ENCODE measurements at regions not wholly inside any gene's neighbourhood (a gene's known extent, or its start where the extent isn't known, plus 50 kb on each side); places are given as distances from the start of the nearest gene placed in this dataset.

DNA sequence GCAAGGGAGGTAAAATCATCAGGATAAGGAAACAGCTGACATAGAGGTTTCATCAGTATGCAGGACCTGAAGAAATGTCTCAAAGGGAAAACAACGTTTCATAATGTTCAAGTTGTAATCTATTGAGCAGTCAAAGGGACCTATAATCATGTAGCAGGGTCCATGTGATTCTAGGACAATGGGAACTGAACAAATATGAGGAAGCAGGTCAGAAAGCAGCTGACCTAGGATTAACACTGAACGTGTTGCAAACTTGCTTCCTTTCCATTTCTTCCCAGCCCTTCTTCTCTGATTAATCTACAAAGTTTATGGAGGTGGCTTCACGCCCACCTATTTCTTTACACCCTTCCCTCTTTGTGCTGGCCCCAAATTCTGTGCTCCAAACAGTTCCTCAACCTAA lies 256.9 kb upstream of the AKR1E2 start:
- no peak for DNase-seq

DNA sequence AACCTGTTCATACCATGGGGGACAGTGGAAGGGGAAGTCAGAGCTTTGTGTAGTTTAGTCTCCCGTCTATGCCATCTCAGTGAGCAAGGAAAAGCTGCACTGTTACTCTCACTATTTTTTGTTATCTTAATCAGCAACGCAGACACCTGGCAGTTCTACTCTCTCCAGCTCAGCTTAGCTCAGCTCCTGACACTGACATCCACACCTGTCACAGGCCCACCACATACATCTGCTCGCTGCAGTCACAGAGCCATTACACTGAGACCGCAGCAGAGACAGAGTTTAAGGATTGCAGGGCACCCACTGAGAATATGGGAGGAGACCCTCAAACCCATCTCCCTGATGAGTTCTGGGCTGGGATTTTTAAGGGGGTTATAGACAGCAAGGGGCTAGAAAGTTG lies 257.3 kb upstream of the AKR1E2 start:
- no peak for DNase-seq

DNA sequence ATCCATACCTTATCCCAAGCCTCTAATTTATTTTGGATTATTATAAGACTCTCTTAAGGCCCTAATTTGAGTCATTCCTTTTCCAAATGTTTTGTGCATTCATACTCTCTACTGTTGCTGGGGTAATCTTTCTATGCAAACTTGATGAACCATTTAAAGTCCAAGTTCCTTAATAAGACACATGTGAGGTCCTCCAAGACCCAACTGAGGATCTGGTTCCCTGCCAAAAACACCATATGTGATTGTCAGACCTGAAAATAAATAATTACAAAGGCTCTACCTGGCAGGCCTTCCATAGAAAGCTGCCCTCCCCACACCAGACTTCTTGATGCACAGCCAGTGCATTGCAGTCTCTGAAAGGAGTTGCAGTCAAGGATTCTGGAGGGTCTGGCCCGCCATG lies 257.9 kb upstream of the AKR1E2 start:
- DNase-seq: no peak

DNA sequence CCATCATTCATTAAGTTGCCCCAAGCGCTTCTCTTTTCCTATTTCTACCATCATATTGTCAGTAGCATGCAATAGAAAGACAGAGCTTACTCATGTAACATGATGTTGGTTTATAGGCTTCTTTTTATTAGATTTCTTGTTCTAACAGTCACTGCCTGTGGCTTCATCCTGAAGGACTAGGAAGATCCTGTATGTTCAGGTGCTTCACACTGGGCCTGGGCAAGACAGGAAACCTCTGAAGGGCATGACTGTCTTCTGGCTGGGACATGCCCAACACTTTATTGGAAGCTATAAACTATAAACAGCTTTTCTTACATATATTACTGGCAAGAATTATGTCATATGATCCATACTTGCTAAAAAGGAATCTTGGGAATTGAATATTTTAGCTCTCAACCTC lies 258.4 kb upstream of the AKR1E2 start:
- DNase-seq: no peak

DNA sequence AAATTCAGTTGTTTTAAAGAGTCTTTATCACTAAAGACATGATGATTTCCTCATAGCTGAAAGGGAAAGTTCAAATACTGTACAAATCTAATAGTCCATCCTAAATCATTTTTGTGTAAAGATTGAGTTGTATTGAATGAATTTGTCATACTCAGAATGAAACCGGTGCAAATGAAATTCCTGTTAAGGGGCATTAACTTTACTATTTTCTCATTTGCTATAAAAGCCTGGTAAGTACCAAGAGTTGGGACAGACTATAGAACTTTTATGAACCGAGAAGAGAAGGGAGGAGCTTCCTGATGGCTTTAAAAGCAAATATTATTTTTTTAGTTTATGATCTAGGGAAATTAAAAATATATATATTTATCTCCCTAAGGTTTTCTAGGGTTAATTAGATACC lies 260.0 kb upstream of the AKR1E2 start:
- DNase-seq: no peak

DNA sequence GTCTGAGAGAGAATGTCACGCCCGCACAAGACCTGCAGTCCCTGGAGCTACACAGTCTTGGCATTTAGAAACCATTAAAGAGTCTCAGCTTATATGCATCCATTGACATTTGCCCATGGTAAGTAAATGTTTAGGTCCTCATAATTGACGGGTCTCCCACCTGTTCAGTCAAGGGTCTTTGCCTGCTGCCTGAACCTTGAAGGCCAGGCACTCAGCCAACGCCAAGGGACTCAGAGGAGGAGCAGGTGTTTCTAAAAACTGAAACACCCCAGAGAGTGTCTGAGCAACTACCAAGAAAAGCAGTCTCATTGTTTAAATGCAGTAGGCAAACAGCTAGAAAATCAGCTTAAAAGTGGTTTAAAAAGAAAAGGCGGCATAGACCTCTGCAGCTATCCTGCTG lies 264.7 kb upstream of the AKR1E2 start:
- no peak for DNase-seq

GRCh38 chr10:4557469-4557868 lies 268.5 kb upstream of the AKR1E2 start:
- no peak for DNase-seq

- no peak for DNase-seq
These were observed 269.5 kb upstream of the AKR1E2 start for GRCh38 chr10:4556527-4556926.

GRCh38 chr10:4555920-4556319 lies 270.1 kb upstream of the AKR1E2 start:
- no peak for DNase-seq

GRCh38 chr10:4549139-4549653 lies 276.8 kb upstream of the AKR1E2 start:
- DNase-seq: no peak

DNA sequence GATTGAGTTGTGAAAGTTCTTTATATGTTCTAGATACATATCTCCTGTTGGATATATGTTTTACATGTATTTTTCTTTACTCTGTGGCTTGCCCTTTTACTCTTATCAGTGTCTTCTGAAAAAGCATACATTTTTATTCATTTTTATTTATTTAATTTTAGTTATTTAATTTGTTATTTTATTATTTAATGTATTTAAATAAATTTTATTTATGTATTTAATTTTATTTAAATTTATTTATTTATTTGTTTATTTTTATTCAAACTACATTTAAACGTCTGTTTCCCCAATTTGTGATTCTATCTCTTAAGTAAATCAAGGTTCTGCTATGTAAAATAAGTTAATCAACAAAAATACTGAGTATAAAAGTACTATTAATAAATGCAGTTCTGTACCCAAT lies 279.1 kb upstream of the AKR1E2 start:
- DNase-seq: no peak

DNA sequence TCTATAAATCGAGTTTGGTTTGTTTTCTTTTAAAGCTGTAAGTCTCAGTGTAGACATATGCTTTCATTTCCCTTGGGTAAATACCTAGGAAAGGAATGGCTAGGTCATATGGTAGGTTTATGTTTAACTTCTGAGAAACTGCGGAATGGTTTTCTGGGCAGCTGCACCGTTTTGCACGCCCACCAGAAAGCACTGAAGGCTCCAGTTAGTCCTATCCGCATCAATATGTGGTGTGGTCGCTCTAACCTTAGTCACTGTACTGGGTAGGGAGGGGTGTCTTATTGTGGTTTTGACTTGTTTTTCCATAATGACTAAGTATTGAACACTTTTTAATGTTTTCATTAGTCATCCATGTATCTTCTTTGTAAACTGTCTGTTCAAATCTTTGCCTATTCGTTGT lies 279.5 kb upstream of the AKR1E2 start:
- DNase-seq: no peak

DNA sequence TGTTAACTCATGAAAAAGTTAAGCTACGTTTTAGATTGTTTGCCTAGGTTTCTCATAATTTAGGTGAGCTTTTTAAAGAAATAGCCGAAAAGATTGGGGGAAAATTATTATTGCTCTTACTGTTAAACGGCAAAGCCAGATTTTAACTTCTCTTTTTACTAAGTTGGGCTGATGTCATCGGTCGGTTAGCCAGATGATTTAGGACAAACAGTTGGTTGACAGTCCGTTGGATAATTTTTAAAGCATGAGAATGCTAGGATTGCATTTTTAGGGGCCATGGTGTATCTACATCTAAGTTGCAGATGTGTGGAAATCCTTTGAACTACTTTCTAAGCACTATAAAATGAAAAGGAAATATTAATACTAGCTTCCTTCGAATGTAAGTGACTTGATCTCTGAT lies 280.9 kb upstream of the AKR1E2 start:
- no peak for DNase-seq

DNA sequence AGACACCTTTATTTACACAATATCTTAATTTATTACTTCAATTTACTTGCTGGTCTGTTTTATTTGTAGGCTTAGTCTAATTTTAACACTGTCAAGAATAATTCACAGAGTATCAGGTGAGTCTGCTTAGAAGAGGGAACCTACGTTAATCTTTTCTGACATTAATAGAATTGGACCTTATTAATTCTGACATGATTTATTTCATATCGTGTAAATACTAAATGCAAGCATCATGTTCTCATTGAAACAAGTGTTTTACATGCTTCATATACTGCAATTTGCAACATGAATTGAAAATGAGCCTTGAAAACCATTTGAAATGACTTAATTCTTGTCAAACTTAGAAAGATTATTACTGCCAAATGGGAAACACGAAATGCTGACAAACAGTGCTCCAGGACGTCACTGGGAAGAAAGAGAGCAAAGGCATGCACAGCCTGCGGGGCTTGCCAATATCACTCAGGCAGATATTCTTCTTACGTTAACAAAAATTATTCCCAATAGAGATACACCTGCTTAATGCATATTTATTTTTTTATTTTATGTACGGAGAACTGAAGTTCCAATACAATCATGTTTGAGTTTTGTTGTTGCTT lies 282.0 kb upstream of the AKR1E2 start:
- no peak for DNase-seq

- DNase-seq: no peak
These were observed 284.7 kb upstream of the AKR1E2 start for GRCh38 chr10:4541292-4541691.

- DNase-seq: no peak
These were observed 288.0 kb upstream of the AKR1E2 start for GRCh38 chr10:4538016-4538415.

GRCh38 chr10:4535521-4535920 lies 290.5 kb upstream of the AKR1E2 start:
- no peak for DNase-seq

- no peak for DNase-seq
These were observed 292.4 kb upstream of the AKR1E2 start for GRCh38 chr10:4533621-4534020.

- DNase-seq: no peak
These were observed 293.0 kb upstream of the AKR1E2 start for GRCh38 chr10:4532976-4533375.

DNA sequence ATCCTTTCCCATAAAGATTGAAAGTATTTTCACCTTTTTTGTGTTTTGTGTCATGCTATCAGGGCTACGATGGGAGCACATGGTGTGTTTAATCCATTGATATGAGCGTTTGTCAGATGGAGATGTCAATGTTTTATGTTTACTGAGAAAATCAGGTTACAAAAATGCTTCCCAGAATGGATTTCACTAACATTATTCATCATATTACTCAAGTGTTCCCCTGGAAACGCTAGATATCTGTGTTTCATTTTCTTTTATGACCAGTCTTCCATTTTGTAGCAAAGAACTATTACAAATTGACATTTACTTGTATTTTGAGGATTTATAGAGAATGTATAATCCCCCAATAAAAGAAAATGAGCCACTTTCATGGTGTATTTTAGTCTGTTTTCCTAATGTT lies 293.5 kb upstream of the AKR1E2 start:
- DNase-seq: no peak

GRCh38 chr10:4532011-4532410 lies 294.0 kb upstream of the AKR1E2 start:
- DNase-seq: no peak

- no peak for DNase-seq
These were observed 296.7 kb upstream of the AKR1E2 start for GRCh38 chr10:4529266-4529665.

- no peak for DNase-seq
These were observed 298.6 kb upstream of the AKR1E2 start for GRCh38 chr10:4527281-4527970.

GRCh38 chr10:4526311-4526731 lies 299.7 kb upstream of the AKR1E2 start:
- no peak for DNase-seq

DNA sequence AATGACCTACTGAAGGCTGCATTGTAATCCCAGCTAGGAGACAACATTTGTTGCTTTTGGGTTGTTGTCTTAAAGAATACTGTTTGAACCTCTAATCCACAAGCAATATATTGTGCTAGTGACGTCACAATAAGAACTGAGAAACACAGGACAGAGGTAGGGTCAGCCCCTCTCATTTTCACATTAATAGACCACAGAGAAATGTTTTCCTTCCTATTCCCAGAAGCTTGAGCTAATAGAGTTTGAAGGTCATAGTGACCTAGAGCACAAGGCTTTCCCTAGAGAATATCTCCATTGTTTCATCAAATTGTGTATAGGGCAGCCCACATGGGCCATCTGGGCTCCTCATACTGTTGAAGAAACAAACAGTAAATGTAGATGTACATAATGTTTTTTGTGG lies 300.9 kb upstream of the AKR1E2 start:
- no peak for DNase-seq
